IMR-90 (cell line): ENCODE measurements at regions not wholly inside any gene's neighbourhood (a gene's known extent, or its start where the extent isn't known, plus 50 kb on each side); places are given as distances from the start of the nearest gene placed in this dataset.

ENCODE experiments used
- ATAC-seq: fragments of 200-7000 bp; cut with Tn5 transposase; 2 replicates; pipeline ENCODE4 v1.9.1; 2020; ENCODE audit warnings: low read depth, mild to moderate bottlenecking, moderate library complexity
- BruUV-seq: library from RNA; stranded (reverse); fragments of 400-500 nt; replicated peaks from 2 replicates; lab custom pipeline; 2021; lab: Mats Ljungman, UMichigan
- CTCF ChIA-PET: fragments of 300-600 bp; formaldehyde crosslinking; extraction: SDS; loops from one replicate; lab custom pipeline; 2021; ENCODE audit warnings: antibody characterized with exemption; lab: Yijun Ruan, JAX
- POLR2A ChIA-PET: fragments of 300-600 bp; sonication (Branson Sonifier 250); formaldehyde crosslinking; loops from one replicate; lab custom pipeline; 2022; ENCODE audit warnings: antibody characterized with exemption; ENCODE audit not compliant: unreplicated experiment; lab: Charles Lee
- DNase-seq: peaks from one replicate; pipeline ENCODE4 v3.0.0; 2013
- H2AFZ ChIP-seq: replicated peaks from 2 replicates; pipeline ENCODE3; 2013; ENCODE audit warnings: low read length, mild to moderate bottlenecking; ENCODE audit not compliant: poor library complexity
- H2AK5ac ChIP-seq: 2 replicates; pipeline ENCODE4 v1.6.1; 2013; ENCODE audit warnings: low read depth, low read length, inconsistent platforms
- H2AK9ac ChIP-seq: replicated peaks from 2 replicates; pipeline ENCODE3; 2013; ENCODE audit warnings: mild to moderate bottlenecking, low read depth, low read length, moderate library complexity; ENCODE audit not compliant: poor library complexity
- H2BK120ac ChIP-seq: 2 replicates; pipeline ENCODE4 v1.6.1; 2013; ENCODE audit warnings: low read depth, low read length, inconsistent platforms
- H2BK15ac ChIP-seq: 3 replicates; pipeline ENCODE4 v1.6.1; 2013; ENCODE audit warnings: low read depth, low read length, inconsistent platforms
- H2BK20ac ChIP-seq: 2 replicates; pipeline ENCODE4 v1.6.1; 2013; ENCODE audit warnings: low read depth, mild to moderate bottlenecking, inconsistent platforms, low read length, moderate library complexity
- H2BK5ac ChIP-seq: 2 replicates; pipeline ENCODE4 v1.6.1; 2013; ENCODE audit warnings: mild to moderate bottlenecking, low read depth, low read length, inconsistent platforms; ENCODE audit not compliant: poor library complexity, severe bottlenecking
- H3K14ac ChIP-seq: replicated peaks from 2 replicates; pipeline ENCODE4 v1.6.1; 2013; ENCODE audit warnings: low read depth, low read length, inconsistent platforms
- H3K18ac ChIP-seq: 2 replicates; pipeline ENCODE4 v1.6.1; 2013; ENCODE audit warnings: low read depth, low read length, control low read depth
- H3K23ac ChIP-seq: 2 replicates; pipeline ENCODE4 v1.6.1; 2013; ENCODE audit warnings: low read depth, low read length, inconsistent platforms
- H3K27ac ChIP-seq: 2 replicates; pipeline ENCODE4 v1.5.1; 2013; ENCODE audit warnings: mild to moderate bottlenecking, control low read depth, low read length; ENCODE audit not compliant: insufficient read depth
- H3K27me3 ChIP-seq: 2 replicates; pipeline ENCODE4 v1.6.1; 2013; ENCODE audit warnings: low read length; ENCODE audit not compliant: control insufficient read depth, insufficient read depth
- H3K36me3 ChIP-seq: 2 replicates; pipeline ENCODE4 v1.6.1; 2013; ENCODE audit warnings: low read length, mixed read lengths; ENCODE audit not compliant: control insufficient read depth, insufficient read depth
- H3K4ac ChIP-seq: 2 replicates; pipeline ENCODE4 v1.6.1; 2013; ENCODE audit warnings: low read depth, low read length, inconsistent platforms
- H3K4me1 ChIP-seq: 2 replicates; pipeline ENCODE4 v1.6.1; 2013; ENCODE audit warnings: low read length, mixed read lengths; ENCODE audit not compliant: control insufficient read depth, insufficient read depth
- H3K4me2 ChIP-seq: 2 replicates; pipeline ENCODE4 v1.6.1; 2013; ENCODE audit warnings: low read depth, mild to moderate bottlenecking, control low read depth, low read length, moderate library complexity
- H3K4me3 ChIP-seq: 2 replicates; pipeline ENCODE4 v1.5.1; 2013; ENCODE audit warnings: low read depth, mild to moderate bottlenecking, control low read depth, low read length, moderate library complexity; ENCODE audit not compliant: insufficient read depth
- H3K56ac ChIP-seq: 2 replicates; pipeline ENCODE4 v1.6.1; 2013; ENCODE audit warnings: low read length, inconsistent platforms; ENCODE audit not compliant: insufficient read depth; ENCODE audit errors: extremely low read depth
- H3K79me1 ChIP-seq, 2 experiments: 2 replicates each; pipeline ENCODE4 v1.6.1; 2013; ENCODE audit warnings: low read length in 2 of 2, inconsistent platforms in 1 of 2, low read depth in 1 of 2
- H3K9ac ChIP-seq: 2 replicates; pipeline ENCODE4 v1.6.1; 2013; ENCODE audit warnings: low read depth, low read length, control low read depth
- H3K9me1 ChIP-seq: 2 replicates; pipeline ENCODE4 v1.6.1; 2013; ENCODE audit warnings: low read length, inconsistent platforms; ENCODE audit not compliant: insufficient read depth
- H3K9me3 ChIP-seq: 2 replicates; pipeline ENCODE4 v1.6.1; 2013; ENCODE audit warnings: low read length; ENCODE audit not compliant: control insufficient read depth, insufficient read depth
- H4K20me1 ChIP-seq: 2 replicates; pipeline ENCODE4 v1.6.1; 2013; ENCODE audit warnings: low read length, inconsistent platforms; ENCODE audit not compliant: insufficient read depth
- H4K5ac ChIP-seq: 2 replicates; pipeline ENCODE4 v1.6.1; 2013; ENCODE audit warnings: mild to moderate bottlenecking, low read depth, low read length, control low read depth
- H4K8ac ChIP-seq, 2 experiments: 2 replicates each; pipeline ENCODE4 v1.6.1; 2013; ENCODE audit warnings: low read depth in 2 of 2, low read length in 2 of 2, control low read depth in 1 of 2, inconsistent platforms in 1 of 2
- H4K91ac ChIP-seq: 2 replicates; pipeline ENCODE4 v1.6.1; 2013; ENCODE audit warnings: low read depth, low read length, inconsistent platforms; ENCODE audit not compliant: insufficient read depth
- BHLHE40 ChIP-seq: fragments of 150-350 bp; IDR thresholded peaks from 2 replicates; pipeline ENCODE4 v1.6.1; 2016; ENCODE audit warnings: mild to moderate bottlenecking, low read depth, low read length
- MXI1 ChIP-seq: IDR thresholded peaks from 2 replicates; pipeline ENCODE4 v1.6.1; 2012; ENCODE audit warnings: low read depth, mild to moderate bottlenecking, low read length, moderate library complexity, borderline replicate concordance
- POLR2A ChIP-seq: IDR thresholded peaks from 2 replicates; pipeline ENCODE4 v1.6.1; 2012; ENCODE audit warnings: mild to moderate bottlenecking, low read depth, low read length
- RCOR1 ChIP-seq: IDR thresholded peaks from 2 replicates; pipeline ENCODE4 v1.6.1; 2012; ENCODE audit warnings: mild to moderate bottlenecking, low read length, improper control_type of control experiment; ENCODE audit not compliant: insufficient replicate concordance
- WGBS, 2 experiments: methylation state at CpG; one replicate each; pipeline versions ENCODE4 v1.1.5 to v1.1.7; 2013; ENCODE audit warnings: missing lambda C conversion rate in 2 of 2; ENCODE audit not compliant: insufficient read length in 1 of 2; ENCODE audit errors: extremely low coverage in 2 of 2; 5-methylcytosine and 5-hydroxymethylcytosine counted together
- dilution Hi-C: fragments of 300-500 bp; cut with HindIII; formaldehyde crosslinking; loops from one replicate; pipeline ENCODE4 v1.14.3; 2018; ENCODE audit warnings: low sequenced_read_pairs; ENCODE audit not compliant: unreplicated experiment
- in situ Hi-C: fragments of 300-500 bp; cut with MboI; formaldehyde crosslinking; loops from 3 replicates; pipeline ENCODE4 v1.14.3; 2019; ENCODE audit warnings: low sequenced_read_pairs, inconsistent platforms, mixed read lengths
- intact Hi-C: fragments of 100-400 bp; cut with micrococcal nuclease; formaldehyde crosslinking; loops from 2 replicates; pipeline ENCODE4 v1.10.0; 2022
- TF ChIP-seq, protein P1 (sequence below): conservative IDR thresholded peaks from 2 replicates; pipeline ENCODE4 v1.5.1; 2012; ENCODE audit warnings: mild to moderate bottlenecking, low read depth, low read length, improper control_type of control experiment

DNA sequence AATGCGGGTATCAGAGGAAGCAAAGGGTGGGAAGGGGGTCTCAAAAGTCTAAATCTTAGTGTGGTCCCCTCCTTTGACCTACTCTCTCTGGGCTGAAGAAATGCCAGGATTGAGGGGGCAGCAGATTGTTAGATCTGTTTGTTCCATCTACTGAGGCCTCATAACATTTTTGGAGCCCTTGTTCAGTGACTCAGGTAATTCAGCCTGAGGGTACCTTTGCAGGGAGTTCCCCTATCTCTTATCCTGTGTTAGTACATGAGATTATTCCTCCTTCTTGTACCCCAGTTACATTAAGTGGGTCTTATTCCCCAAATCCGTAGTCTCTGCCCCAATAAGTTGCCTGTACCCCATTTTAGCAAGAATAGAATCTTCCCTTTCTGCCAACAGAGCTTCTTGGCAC lies 79.0 kb downstream of the RTL9 start:
- Histone ChIP-seq H3K79me1 (no peaks in the 10 kb centered on the region), H3K27me3 (peaks cover 60% of the 10 kb centered on the region), H3K4me3 (no peak overlapping the region), H2BK120ac (no peak overlapping the region), H4K8ac (no peak overlapping the region), H2BK5ac (no peak overlapping the region), H2BK20ac (no peak overlapping the region), H3K27ac (no peak overlapping the region), H3K18ac (no peak overlapping the region), H3K4me1 (no peaks in the 10 kb centered on the region; the same call in 1 of the 2 replicates), H4K91ac (no peak overlapping the region), H3K14ac (no peak overlapping the region), H3K4me2 (no peak overlapping the region), H2AK5ac (no peak overlapping the region), H2AK9ac (no peak overlapping the region), H3K56ac (no peak overlapping the region), H2AFZ (no peak overlapping the region), H4K20me1 (no peaks in the 10 kb centered on the region), H3K36me3 (no peaks in the 10 kb centered on the region), H3K9ac (no peak overlapping the region), H3K4ac (no peak overlapping the region), H3K9me3 (no peaks in the 10 kb centered on the region), H3K23ac (no peak overlapping the region), H4K5ac (no peak overlapping the region), H2BK15ac (no peak overlapping the region), H3K9me1 (no peaks in the 10 kb centered on the region)
- intact Hi-C loops (no loop called here), in situ Hi-C loops (no loop called here), dilution Hi-C loops (no loop called here)
- TF ChIP-seq RCOR1 (no peak), MXI1 (no peak), BHLHE40 (no peak), POLR2A (no peak)
- TF ChIP-seq, protein P1, sequence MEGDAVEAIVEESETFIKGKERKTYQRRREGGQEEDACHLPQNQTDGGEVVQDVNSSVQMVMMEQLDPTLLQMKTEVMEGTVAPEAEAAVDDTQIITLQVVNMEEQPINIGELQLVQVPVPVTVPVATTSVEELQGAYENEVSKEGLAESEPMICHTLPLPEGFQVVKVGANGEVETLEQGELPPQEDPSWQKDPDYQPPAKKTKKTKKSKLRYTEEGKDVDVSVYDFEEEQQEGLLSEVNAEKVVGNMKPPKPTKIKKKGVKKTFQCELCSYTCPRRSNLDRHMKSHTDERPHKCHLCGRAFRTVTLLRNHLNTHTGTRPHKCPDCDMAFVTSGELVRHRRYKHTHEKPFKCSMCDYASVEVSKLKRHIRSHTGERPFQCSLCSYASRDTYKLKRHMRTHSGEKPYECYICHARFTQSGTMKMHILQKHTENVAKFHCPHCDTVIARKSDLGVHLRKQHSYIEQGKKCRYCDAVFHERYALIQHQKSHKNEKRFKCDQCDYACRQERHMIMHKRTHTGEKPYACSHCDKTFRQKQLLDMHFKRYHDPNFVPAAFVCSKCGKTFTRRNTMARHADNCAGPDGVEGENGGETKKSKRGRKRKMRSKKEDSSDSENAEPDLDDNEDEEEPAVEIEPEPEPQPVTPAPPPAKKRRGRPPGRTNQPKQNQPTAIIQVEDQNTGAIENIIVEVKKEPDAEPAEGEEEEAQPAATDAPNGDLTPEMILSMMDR = no peak
- no peak for DNase-seq
- POLR2A ChIA-PET = interaction anchor here (0.7 kb wide), 1 partner anchor 1161 kb away, joined by 3 read pairs; no protein-coding TSS in a partner anchor
- no peak for ATAC-seq
- WGBS, 2 experiments = no CpG with 5 or more reads among the region's 2 CpGs
- CTCF ChIA-PET = no interaction called here
- BruUV-seq = no TSS peak
